GM12878 (cell line): ENCODE measurements at regions not wholly inside any gene's neighbourhood (a gene's known extent, or its start where the extent isn't known, plus 50 kb on each side); places are given as distances from the start of the nearest gene placed in this dataset.

Experiments
- ATAC-seq: fragments of 200-7000 bp; cut with Tn5 transposase; 3 replicates; pipeline ENCODE4 v1.9.1; 2020; ENCODE audit warnings: mild to moderate bottlenecking, moderate library complexity
- BruUV-seq: library from RNA; stranded (reverse); fragments of 400-500 nt; replicated peaks from 2 replicates; lab custom pipeline; 2021; lab: Mats Ljungman, UMichigan
- CTCF ChIA-PET: fragments of 300-600 bp; sonication (Branson Sonifier 250); formaldehyde crosslinking; extraction: SDS; loops from one replicate; lab custom pipeline; 2021; ENCODE audit warnings: inconsistent platforms; lab: Yijun Ruan, JAX
- POLR2A ChIA-PET: fragments of 350-600 bp; formaldehyde crosslinking; extraction: SDS; loops from one replicate; lab custom pipeline; 2021; ENCODE audit warnings: inconsistent platforms; lab: Charles Lee
- RAD21 ChIA-PET: fragments of 300-600 bp; sonication (Branson Sonifier 250); formaldehyde crosslinking; loops from one replicate; lab custom pipeline; 2023; ENCODE audit warnings: antibody characterized with exemption; ENCODE audit not compliant: unreplicated experiment; lab: Charles Lee
- SMC1A ChIA-PET: fragments of 300-600 bp; sonication (Branson Sonifier 250); formaldehyde crosslinking; loops from one replicate; lab custom pipeline; 2023; ENCODE audit not compliant: unreplicated experiment, uncharacterized antibody; lab: Charles Lee
- DNase-seq: peaks from one replicate; pipeline ENCODE4 v3.0.0-alpha.2; 2011; ENCODE audit warnings: low read depth, low spot score
- FAIRE-seq: peaks from 3 replicates; lab custom pipeline; 2011; peaks lifted over from hg19 to GRCh38; lab: Jason Lieb, UNC
- H2AFZ ChIP-seq: 2 replicates; pipeline ENCODE4 v1.6.0; 2011; ENCODE audit warnings: low read depth, low read length, control low read depth; ENCODE audit not compliant: control insufficient read depth
- H3K27ac ChIP-seq: 2 replicates; pipeline ENCODE4 v1.5.1; 2011; ENCODE audit warnings: control low read depth; ENCODE audit not compliant: control insufficient read depth, insufficient read depth
- H3K27me3 ChIP-seq, 2 experiments: replicated peaks in 1 of 2; 2 replicates each; pipeline versions ENCODE4 v1.6.0 to v1.6.1; 2011; ENCODE audit warnings: low read length in 1 of 2; ENCODE audit not compliant: control insufficient read depth in 2 of 2, insufficient read depth in 2 of 2
- H3K36me3 ChIP-seq, 2 experiments: 2 replicates each; pipeline ENCODE4 v1.5.1; 2011; ENCODE audit warnings: low read length in 1 of 2; ENCODE audit not compliant: control insufficient read depth in 2 of 2, insufficient read depth in 2 of 2
- H3K4me1 ChIP-seq: 2 replicates; pipeline ENCODE4 v1.6.1; 2011; ENCODE audit warnings: mild to moderate bottlenecking, low read length, moderate library complexity, mixed read lengths; ENCODE audit not compliant: control insufficient read depth, insufficient read depth
- H3K4me2 ChIP-seq: 2 replicates; pipeline ENCODE4 v1.6.0; 2011; ENCODE audit warnings: control low read depth; ENCODE audit not compliant: control insufficient read depth, insufficient read depth
- H3K4me3 ChIP-seq: fragments of 200-600 bp; sonication (generic); 2 replicates; pipeline ENCODE4 v1.5.1; 2016
- H3K79me2 ChIP-seq: 2 replicates; pipeline ENCODE4 v1.6.0; 2011; ENCODE audit warnings: low read length; ENCODE audit not compliant: control insufficient read depth, insufficient read depth
- H3K9ac ChIP-seq: 2 replicates; pipeline ENCODE4 v1.8.0; 2011; ENCODE audit warnings: low read length, control low read depth, mixed read lengths; ENCODE audit not compliant: control insufficient read depth, insufficient read depth
- H3K9me3 ChIP-seq: replicated peaks from 3 replicates; pipeline ENCODE4 v1.5.1; 2011; ENCODE audit warnings: mild to moderate bottlenecking, low read length; ENCODE audit not compliant: control insufficient read depth, insufficient read depth
- H4K20me1 ChIP-seq: 2 replicates; pipeline ENCODE4 v1.6.0; 2011; ENCODE audit not compliant: control insufficient read depth, insufficient read depth
- BHLHE40 ChIP-seq, 2 experiments: fragments of 450-650 bp in 1 of 2; IDR thresholded peaks; 2 replicates each; pipeline ENCODE4 v1.6.1; 2011 to 2017; ENCODE audit warnings: low read depth in 2 of 2, borderline replicate concordance in 1 of 2, improper control_type of control experiment in 1 of 2, low read length in 1 of 2, mild to moderate bottlenecking in 1 of 2
- CBX3 ChIP-seq: fragments of 200-600 bp; sonication (generic); IDR thresholded peaks from 2 replicates; pipeline ENCODE4 v1.6.1; 2016; ENCODE audit warnings: low read depth, borderline replicate concordance
- CHD2 ChIP-seq: IDR thresholded peaks from 2 replicates; pipeline ENCODE4 v1.6.1; 2011; ENCODE audit warnings: low read depth, low read length, improper control_type of control experiment, borderline replicate concordance
- DPF2 ChIP-seq: fragments of 450-650 bp; IDR thresholded peaks from 2 replicates; pipeline ENCODE4 v1.6.1; 2017; ENCODE audit warnings: mild to moderate bottlenecking
- ETV6 ChIP-seq, 2 experiments: fragments of 450-650 bp in 1 of 2; IDR thresholded peaks in 1 of 2; conservative IDR thresholded peaks in 1 of 2; 2 replicates each; pipeline ENCODE4 v1.6.1; 2014; ENCODE audit warnings: antibody characterized with exemption in 1 of 2, borderline replicate concordance in 1 of 2, low read depth in 1 of 2, mild to moderate bottlenecking in 1 of 2, moderate library complexity in 1 of 2
- EZH2 ChIP-seq: IDR thresholded peaks from 2 replicates; pipeline ENCODE4 v1.6.1; 2012; ENCODE audit warnings: low read depth, mild to moderate bottlenecking, control low read depth, inconsistent platforms, low read length, borderline replicate concordance; ENCODE audit not compliant: control insufficient read depth
- IKZF2 ChIP-seq, 2 experiments: fragments of 450-650 bp; IDR thresholded peaks; 2 replicates each; pipeline ENCODE4 v1.6.1; 2017; ENCODE audit warnings: mild to moderate bottlenecking in 2 of 2, moderate library complexity in 2 of 2
- MEF2A ChIP-seq: IDR thresholded peaks from 2 replicates; pipeline ENCODE4 v1.6.1; 2011; ENCODE audit warnings: low read depth, mild to moderate bottlenecking, low read length, moderate library complexity; ENCODE audit not compliant: insufficient read depth
- POLR2AphosphoS5 ChIP-seq: IDR thresholded peaks from 2 replicates; pipeline ENCODE4 v1.6.1; 2011; ENCODE audit warnings: mild to moderate bottlenecking, low read length, inconsistent platforms
- RB1 ChIP-seq: fragments of 450-650 bp; formaldehyde crosslinking; IDR thresholded peaks from 2 replicates; pipeline ENCODE4 v1.6.1; 2017; ENCODE audit warnings: mild to moderate bottlenecking, borderline replicate concordance
- SP1 ChIP-seq: IDR thresholded peaks from one replicate; pipeline ENCODE4 v1.6.1; 2011; ENCODE audit warnings: low read depth, low read length
- YBX1 ChIP-seq: fragments of 450-650 bp; IDR thresholded peaks from 2 replicates; pipeline ENCODE4 v1.6.1; 2016; ENCODE audit warnings: antibody characterized with exemption
- WGBS: methylation state at CpG from one replicate; pipeline ENCODE4 v1.1.6; 2016; ENCODE audit warnings: low lambda C conversion rate; ENCODE audit not compliant: insufficient replicate concordance, insufficient coverage; ENCODE audit errors: missing lambda C conversion rate; 5-methylcytosine and 5-hydroxymethylcytosine counted together
- in situ Hi-C: fragments of 300-500 bp; cut with MboI; formaldehyde crosslinking; loops from 9 replicates; pipeline ENCODE4 v1.14.3; 2018; ENCODE audit warnings: mixed read lengths
- intact Hi-C: fragments of 100-400 bp; cut with micrococcal nuclease; formaldehyde crosslinking; loops from one replicate; pipeline ENCODE4 v1.14.2; 2022; ENCODE audit not compliant: unreplicated experiment
- TF ChIP-seq, protein P1 (sequence below): fragments of 450-650 bp; IDR thresholded peaks from 2 replicates; pipeline ENCODE4 v1.6.1; 2018; ENCODE audit warnings: borderline replicate concordance, mild to moderate bottlenecking; ENCODE audit not compliant: partially characterized antibody
- TF ChIP-seq, protein P2 (sequence below): fragments of 450-650 bp; IDR thresholded peaks from 2 replicates; pipeline ENCODE4 v1.6.1; 2017; ENCODE audit warnings: mild to moderate bottlenecking, moderate library complexity
- TF ChIP-seq, protein P3 (sequence below): IDR thresholded peaks from 2 replicates; pipeline ENCODE4 v1.6.1; 2011; ENCODE audit warnings: borderline replicate concordance, low read depth, mild to moderate bottlenecking, moderate library complexity, mixed read lengths, low read length; ENCODE audit not compliant: insufficient read depth; ENCODE audit errors: extremely low read length

DNA sequence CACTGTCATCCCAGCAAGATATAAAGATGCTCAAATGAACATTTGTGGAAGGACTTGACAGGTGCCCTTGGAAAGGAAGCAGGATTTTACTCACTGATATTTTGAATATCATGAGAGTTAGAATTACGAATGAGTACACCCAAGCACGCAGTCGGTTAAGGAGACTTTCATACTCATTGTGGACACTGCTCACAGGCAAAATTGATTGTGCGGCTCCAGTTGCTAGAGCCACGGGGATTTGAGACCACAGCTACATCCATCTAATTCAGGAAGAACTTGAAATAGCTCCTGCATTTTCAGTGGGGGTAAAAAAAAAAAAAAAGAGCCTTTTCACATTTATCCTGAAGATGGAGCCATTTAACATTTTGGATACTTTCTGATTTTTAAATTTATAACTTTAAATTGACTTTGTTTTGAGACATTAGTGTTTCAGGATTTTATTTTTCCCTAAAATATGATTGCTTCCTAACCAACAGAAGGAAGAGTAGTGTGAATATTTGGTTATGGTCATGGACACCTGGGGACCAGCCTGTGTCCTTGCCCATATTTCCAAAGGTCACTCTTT is 1080.1 kb upstream of the EEF2KMT start:
- BruUV-seq, result no TSS peak
- H3K27ac ChIP-seq, result no peak overlapping the region
- no peak for ATAC-seq
- H3K4me1 ChIP-seq, result no peaks in the 10 kb centered on the region
- no peak for TF ChIP-seq RB1
- no peak for TF ChIP-seq CBX3
- TF ChIP-seq, protein P1, sequence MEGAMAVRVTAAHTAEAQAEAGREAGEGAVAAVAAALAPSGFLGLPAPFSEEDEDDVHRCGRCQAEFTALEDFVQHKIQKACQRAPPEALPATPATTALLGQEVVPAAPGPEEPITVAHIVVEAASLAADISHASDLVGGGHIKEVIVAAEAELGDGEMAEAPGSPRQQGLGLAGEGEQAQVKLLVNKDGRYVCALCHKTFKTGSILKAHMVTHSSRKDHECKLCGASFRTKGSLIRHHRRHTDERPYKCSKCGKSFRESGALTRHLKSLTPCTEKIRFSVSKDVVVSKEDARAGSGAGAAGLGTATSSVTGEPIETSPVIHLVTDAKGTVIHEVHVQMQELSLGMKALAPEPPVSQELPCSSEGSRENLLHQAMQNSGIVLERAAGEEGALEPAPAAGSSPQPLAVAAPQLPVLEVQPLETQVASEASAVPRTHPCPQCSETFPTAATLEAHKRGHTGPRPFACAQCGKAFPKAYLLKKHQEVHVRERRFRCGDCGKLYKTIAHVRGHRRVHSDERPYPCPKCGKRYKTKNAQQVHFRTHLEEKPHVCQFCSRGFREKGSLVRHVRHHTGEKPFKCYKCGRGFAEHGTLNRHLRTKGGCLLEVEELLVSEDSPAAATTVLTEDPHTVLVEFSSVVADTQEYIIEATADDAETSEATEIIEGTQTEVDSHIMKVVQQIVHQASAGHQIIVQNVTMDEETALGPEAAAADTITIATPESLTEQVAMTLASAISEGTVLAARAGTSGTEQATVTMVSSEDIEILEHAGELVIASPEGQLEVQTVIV, result no peak
- TF ChIP-seq MEF2A, result no peak
- TF ChIP-seq, protein P2, sequence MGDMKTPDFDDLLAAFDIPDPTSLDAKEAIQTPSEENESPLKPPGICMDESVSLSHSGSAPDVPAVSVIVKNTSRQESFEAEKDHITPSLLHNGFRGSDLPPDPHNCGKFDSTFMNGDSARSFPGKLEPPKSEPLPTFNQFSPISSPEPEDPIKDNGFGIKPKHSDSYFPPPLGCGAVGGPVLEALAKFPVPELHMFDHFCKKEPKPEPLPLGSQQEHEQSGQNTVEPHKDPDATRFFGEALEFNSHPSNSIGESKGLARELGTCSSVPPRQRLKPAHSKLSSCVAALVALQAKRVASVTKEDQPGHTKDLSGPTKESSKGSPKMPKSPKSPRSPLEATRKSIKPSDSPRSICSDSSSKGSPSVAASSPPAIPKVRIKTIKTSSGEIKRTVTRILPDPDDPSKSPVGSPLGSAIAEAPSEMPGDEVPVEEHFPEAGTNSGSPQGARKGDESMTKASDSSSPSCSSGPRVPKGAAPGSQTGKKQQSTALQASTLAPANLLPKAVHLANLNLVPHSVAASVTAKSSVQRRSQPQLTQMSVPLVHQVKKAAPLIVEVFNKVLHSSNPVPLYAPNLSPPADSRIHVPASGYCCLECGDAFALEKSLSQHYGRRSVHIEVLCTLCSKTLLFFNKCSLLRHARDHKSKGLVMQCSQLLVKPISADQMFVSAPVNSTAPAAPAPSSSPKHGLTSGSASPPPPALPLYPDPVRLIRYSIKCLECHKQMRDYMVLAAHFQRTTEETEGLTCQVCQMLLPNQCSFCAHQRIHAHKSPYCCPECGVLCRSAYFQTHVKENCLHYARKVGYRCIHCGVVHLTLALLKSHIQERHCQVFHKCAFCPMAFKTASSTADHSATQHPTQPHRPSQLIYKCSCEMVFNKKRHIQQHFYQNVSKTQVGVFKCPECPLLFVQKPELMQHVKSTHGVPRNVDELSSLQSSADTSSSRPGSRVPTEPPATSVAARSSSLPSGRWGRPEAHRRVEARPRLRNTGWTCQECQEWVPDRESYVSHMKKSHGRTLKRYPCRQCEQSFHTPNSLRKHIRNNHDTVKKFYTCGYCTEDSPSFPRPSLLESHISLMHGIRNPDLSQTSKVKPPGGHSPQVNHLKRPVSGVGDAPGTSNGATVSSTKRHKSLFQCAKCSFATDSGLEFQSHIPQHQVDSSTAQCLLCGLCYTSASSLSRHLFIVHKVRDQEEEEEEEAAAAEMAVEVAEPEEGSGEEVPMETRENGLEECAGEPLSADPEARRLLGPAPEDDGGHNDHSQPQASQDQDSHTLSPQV, result no peak
- no peak for TF ChIP-seq POLR2AphosphoS5
- no peak for TF ChIP-seq SP1
- TF ChIP-seq, protein P3, sequence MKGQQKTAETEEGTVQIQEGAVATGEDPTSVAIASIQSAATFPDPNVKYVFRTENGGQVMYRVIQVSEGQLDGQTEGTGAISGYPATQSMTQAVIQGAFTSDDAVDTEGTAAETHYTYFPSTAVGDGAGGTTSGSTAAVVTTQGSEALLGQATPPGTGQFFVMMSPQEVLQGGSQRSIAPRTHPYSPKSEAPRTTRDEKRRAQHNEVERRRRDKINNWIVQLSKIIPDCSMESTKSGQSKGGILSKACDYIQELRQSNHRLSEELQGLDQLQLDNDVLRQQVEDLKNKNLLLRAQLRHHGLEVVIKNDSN, result no peak
- no peak for TF ChIP-seq CHD2
- TF ChIP-seq BHLHE40 (IDR thresholded peaks at IDR 0.05; ENCODE audit: borderline replicate concordance in 1 of 2, low read depth in 2 of 2, low read length in 1 of 2), result no peak
- TF ChIP-seq IKZF2 (IDR thresholded peaks at IDR 0.05), result no peak
- TF ChIP-seq DPF2, result no peak
- no peak for TF ChIP-seq EZH2
- TF ChIP-seq ETV6 (conservative IDR thresholded peaks at IDR 0.05 in 1 of 2, IDR thresholded peaks at IDR 0.05 in 1 of 2; ENCODE audit: borderline replicate concordance in 1 of 2, low read depth in 1 of 2), result no peak
- no peak for TF ChIP-seq YBX1
- DNase-seq, result no peak
- FAIRE-seq, result no peak
- no peak overlapping the region for H2AFZ ChIP-seq
- in situ Hi-C loops (no loop called here), intact Hi-C loops (no loop called here)
- RAD21 ChIA-PET, result no interaction called here
- H3K27me3 ChIP-seq, result no peaks in the 10 kb centered on the region
- no peaks in the 10 kb centered on the region for H3K36me3 ChIP-seq
- H3K4me2 ChIP-seq, result no peak overlapping the region
- POLR2A ChIA-PET, result no interaction called here
- no peaks in the 10 kb centered on the region for H4K20me1 ChIP-seq
- CTCF ChIA-PET, result no interaction called here
- WGBS, result 25% methylated on average over 5 of the region's 5 CpGs
- SMC1A ChIA-PET, result no interaction called here
- H3K9ac ChIP-seq, result no peak overlapping the region
- no peaks in the 10 kb centered on the region for H3K79me2 ChIP-seq
- no peak overlapping the region for H3K4me3 ChIP-seq
- H3K9me3 ChIP-seq, result no peaks in the 10 kb centered on the region
